ENCODE measurements at regions not wholly inside any gene's neighbourhood (a gene's known extent, or its start where the extent isn't known, plus 50 kb on each side); places are given as distances from the start of the nearest gene placed in this dataset.
"Not testable (repeated sequence)": the region's sequence is repeated elsewhere in the genome, so short reads cannot be mapped to it uniquely, and the experiment has no call there.

GRCh38 chr6:94184666-94185464 is 765.5 kb upstream of the EPHA7 start:
- Mint-ChIP-seq H3K4me3 (no peak overlapping the region), H3K36me3 (no peaks in the 10 kb centered on the region), H3K27ac (no peak overlapping the region), H3K9me3 (peaks cover 2 to 26% (median 13%) of the 10 kb centered on the region in 8 donors), H3K4me1 (no peaks in the 10 kb centered on the region), H3K27me3 (no peaks in the 10 kb centered on the region)
- no peak for DNase-seq
- Histone ChIP-seq H3K4me1 (ENCODE audit: insufficient read depth, low read length) (no peaks in the 10 kb centered on the region), H3K9me3 (ENCODE audit: control insufficient read depth in 1 of 2, low read length in 2 of 2) (no peaks in the 10 kb centered on the region), H3K4me3 (ENCODE audit: low read length in 2 of 2) (no peak overlapping the region), H3K27ac (ENCODE audit: low read depth, low read length) (no peak overlapping the region), H3K36me3 (ENCODE audit: insufficient read depth, low read length) (no peaks in the 10 kb centered on the region), H3K27me3 (ENCODE audit: insufficient read depth, low read length) (no peaks in the 10 kb centered on the region)
- POLR2A ChIA-PET (ENCODE audit: partially characterized antibody): no interaction called here
- intact Hi-C loops (cut with micrococcal nuclease): no loop called here
- CTCF ChIA-PET (ENCODE audit: partially characterized antibody): no interaction called here

GRCh38 chr6:94177429-94177828 is 758.1 kb upstream of the EPHA7 start:
- intact Hi-C loops (cut with micrococcal nuclease): no loop called here
- Histone ChIP-seq H3K9me3 (ENCODE audit: control insufficient read depth in 1 of 2, low read length in 2 of 2) (no peaks in the 10 kb centered on the region), H3K4me1 (ENCODE audit: insufficient read depth, low read length) (no peaks in the 10 kb centered on the region), H3K27me3 (ENCODE audit: insufficient read depth, low read length) (no peaks in the 10 kb centered on the region), H3K4me3 (ENCODE audit: low read length in 2 of 2) (no peak overlapping the region), H3K36me3 (ENCODE audit: insufficient read depth, low read length) (no peaks in the 10 kb centered on the region), H3K27ac (ENCODE audit: low read depth, low read length) (no peak overlapping the region)
- H3K4me3 Mint-ChIP-seq: no peak overlapping the region
- H3K27ac Mint-ChIP-seq: no peak overlapping the region
- H3K4me1 Mint-ChIP-seq: no peaks in the 10 kb centered on the region
- CTCF ChIA-PET (ENCODE audit: partially characterized antibody): no interaction called here
- H3K9me3 Mint-ChIP-seq: peaks cover 0 to 4% (median 3%) of the 10 kb centered on the region in 8 donors
- no peaks in the 10 kb centered on the region for H3K36me3 Mint-ChIP-seq
- no peak for DNase-seq
- POLR2A ChIA-PET (ENCODE audit: partially characterized antibody): no interaction called here
- H3K27me3 Mint-ChIP-seq: no peaks in the 10 kb centered on the region

DNA sequence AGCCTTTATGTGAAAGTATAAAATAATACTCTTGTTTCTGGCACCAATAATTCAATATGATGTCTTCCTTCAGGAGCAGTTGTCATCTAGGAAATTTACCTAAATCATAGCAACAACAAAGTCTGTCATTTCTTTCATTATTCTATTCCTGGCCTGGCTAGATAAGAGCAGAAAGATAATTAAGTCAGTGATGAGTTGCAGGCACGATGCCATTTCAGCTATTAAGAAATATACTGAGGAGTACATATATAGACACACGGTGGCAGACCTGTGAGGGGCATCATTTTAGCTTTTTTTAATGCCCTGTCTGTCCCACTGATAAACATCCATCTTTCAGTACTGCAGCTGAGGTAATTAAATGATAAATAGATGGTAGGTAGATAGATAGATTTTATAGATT is 756.1 kb upstream of the EPHA7 start:
- no peak overlapping the region for H3K4me3 ChIP-seq (ENCODE audit: low read length in 2 of 2)
- H3K9me3 ChIP-seq (ENCODE audit: control insufficient read depth in 1 of 2, low read length in 2 of 2): no peaks in the 10 kb centered on the region
- H3K27ac ChIP-seq (ENCODE audit: low read depth, low read length): no peak overlapping the region
- H3K27ac Mint-ChIP-seq: no peak overlapping the region
- H3K4me1 ChIP-seq (ENCODE audit: insufficient read depth, low read length): no peaks in the 10 kb centered on the region
- DNase-seq: no peak
- no peaks in the 10 kb centered on the region for H3K27me3 Mint-ChIP-seq
- H3K36me3 ChIP-seq (ENCODE audit: insufficient read depth, low read length): no peaks in the 10 kb centered on the region
- H3K4me1 Mint-ChIP-seq: no peaks in the 10 kb centered on the region
- intact Hi-C loops (cut with micrococcal nuclease): no loop called here
- H3K36me3 Mint-ChIP-seq: no peaks in the 10 kb centered on the region
- no peaks in the 10 kb centered on the region for H3K27me3 ChIP-seq (ENCODE audit: insufficient read depth, low read length)
- CTCF ChIA-PET (ENCODE audit: partially characterized antibody): no interaction called here
- H3K4me3 Mint-ChIP-seq: no peak overlapping the region
- peaks cover 2 to 9% (median 6%) of the 10 kb centered on the region in 8 donors for H3K9me3 Mint-ChIP-seq
- POLR2A ChIA-PET (ENCODE audit: partially characterized antibody): no interaction called here

DNA sequence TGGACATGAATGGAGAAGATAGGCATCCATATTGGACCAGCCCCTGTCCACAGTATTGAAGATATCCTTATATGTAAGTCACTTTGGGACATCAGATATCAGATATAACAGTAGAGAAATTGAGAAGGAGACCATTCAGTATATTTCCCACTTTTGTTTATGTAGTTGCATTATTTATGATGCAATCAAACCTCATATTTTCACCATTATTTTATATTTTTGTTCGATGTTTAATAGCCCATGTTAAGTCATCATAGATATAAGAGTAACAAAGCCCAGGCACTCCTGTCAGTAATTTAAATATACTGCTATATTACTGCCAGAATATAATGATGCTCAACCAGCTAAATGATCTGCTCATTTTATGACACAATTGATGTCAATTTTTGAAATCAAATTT is 744.5 kb upstream of the EPHA7 start:
- POLR2A ChIA-PET (ENCODE audit: partially characterized antibody): no interaction called here
- intact Hi-C loops (cut with micrococcal nuclease): no loop called here

DNA sequence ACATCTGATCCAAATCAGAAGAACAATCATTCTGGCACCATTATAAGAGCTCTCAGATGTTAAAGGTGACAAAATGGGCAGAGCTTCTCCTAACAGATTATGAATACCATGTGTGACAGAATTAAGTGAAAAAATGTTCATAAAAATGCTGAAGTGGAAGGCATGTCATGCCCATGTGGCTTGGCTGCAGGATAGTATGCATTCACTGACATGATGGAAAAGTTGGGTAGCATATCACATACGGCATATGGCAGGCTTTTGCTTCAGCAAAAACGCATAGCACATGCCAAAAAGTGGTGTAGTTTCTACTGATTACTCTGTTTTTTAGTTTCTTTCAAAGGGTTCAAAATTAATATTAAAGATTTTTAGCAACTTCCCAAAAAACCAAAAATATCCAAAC is 731.5 kb upstream of the EPHA7 start:
- no peaks in the 10 kb centered on the region for H3K27me3 Mint-ChIP-seq
- no peak overlapping the region for H3K4me3 Mint-ChIP-seq
- H3K36me3 ChIP-seq (ENCODE audit: insufficient read depth, low read length): no peaks in the 10 kb centered on the region
- no peaks in the 10 kb centered on the region for H3K4me1 Mint-ChIP-seq
- H3K36me3 Mint-ChIP-seq: no peaks in the 10 kb centered on the region
- H3K9me3 ChIP-seq (ENCODE audit: control insufficient read depth in 1 of 2, low read length in 2 of 2): no peaks in the 10 kb centered on the region
- ChIA-PET CTCF (ENCODE audit: partially characterized antibody) (no interaction called here), POLR2A (ENCODE audit: partially characterized antibody) (no interaction called here)
- DNase-seq: no peak
- peaks cover 0 to 11% (median 4%) of the 10 kb centered on the region in 8 donors for H3K9me3 Mint-ChIP-seq
- H3K27ac Mint-ChIP-seq: no peak overlapping the region
- no peak overlapping the region for H3K27ac ChIP-seq (ENCODE audit: low read depth, low read length)
- H3K4me3 ChIP-seq (ENCODE audit: low read length in 2 of 2): no peak overlapping the region
- intact Hi-C loops (cut with micrococcal nuclease): no loop called here
- no peaks in the 10 kb centered on the region for H3K4me1 ChIP-seq (ENCODE audit: insufficient read depth, low read length)
- H3K27me3 ChIP-seq (ENCODE audit: insufficient read depth, low read length): no peaks in the 10 kb centered on the region

More for the DNA sequence above, 744.5 kb upstream of the EPHA7 start:
- H3K27ac Mint-ChIP-seq: no peak overlapping the region
- H3K4me1 Mint-ChIP-seq: no peaks in the 10 kb centered on the region
- CTCF ChIA-PET (ENCODE audit: partially characterized antibody): no interaction called here
- Histone ChIP-seq H3K27me3 (ENCODE audit: insufficient read depth, low read length) (no peaks in the 10 kb centered on the region), H3K4me1 (ENCODE audit: insufficient read depth, low read length) (no peaks in the 10 kb centered on the region), H3K4me3 (ENCODE audit: low read length in 2 of 2) (no peak overlapping the region), H3K27ac (ENCODE audit: low read depth, low read length) (no peak overlapping the region), H3K36me3 (ENCODE audit: insufficient read depth, low read length) (no peaks in the 10 kb centered on the region), H3K9me3 (ENCODE audit: control insufficient read depth in 1 of 2, low read length in 2 of 2) (no peaks in the 10 kb centered on the region)
- peaks cover 2 to 15% (median 11%) of the 10 kb centered on the region in 8 donors for H3K9me3 Mint-ChIP-seq
- H3K27me3 Mint-ChIP-seq: no peaks in the 10 kb centered on the region
- H3K4me3 Mint-ChIP-seq: no peak overlapping the region
- DNase-seq: no peak
- H3K36me3 Mint-ChIP-seq: no peaks in the 10 kb centered on the region

GRCh38 chr6:94144807-94145206 is 725.4 kb upstream of the EPHA7 start:
- no peaks in the 10 kb centered on the region for H3K36me3 ChIP-seq (ENCODE audit: insufficient read depth, low read length)
- H3K9me3 Mint-ChIP-seq: peaks cover 0 to 8% (median 2%) of the 10 kb centered on the region in 8 donors
- CTCF ChIA-PET (ENCODE audit: partially characterized antibody): no interaction called here

GRCh38 chr6:94137178-94137577 is 717.8 kb upstream of the EPHA7 start:
- H3K4me3 ChIP-seq (ENCODE audit: low read length in 2 of 2); POLR2A ChIA-PET (ENCODE audit: partially characterized antibody); H3K36me3 Mint-ChIP-seq; DNase-seq; H3K9me3 ChIP-seq (ENCODE audit: control insufficient read depth in 1 of 2, low read length in 2 of 2); intact Hi-C loops (cut with micrococcal nuclease); H3K4me1 Mint-ChIP-seq; H3K4me3 Mint-ChIP-seq; H3K27me3 Mint-ChIP-seq; H3K27ac ChIP-seq (ENCODE audit: low read depth, low read length); CTCF ChIA-PET (ENCODE audit: partially characterized antibody); H3K27ac Mint-ChIP-seq; H3K4me1 ChIP-seq (ENCODE audit: insufficient read depth, low read length); H3K36me3 ChIP-seq (ENCODE audit: insufficient read depth, low read length); H3K27me3 ChIP-seq (ENCODE audit: insufficient read depth, low read length): not testable (repeated sequence)
- peaks cover 0 to 12% (median 10%) of the 10 kb centered on the region in 8 donors for H3K9me3 Mint-ChIP-seq

More at GRCh38 chr6:94144807-94145206, 725.4 kb upstream of the EPHA7 start:
- POLR2A ChIA-PET (ENCODE audit: partially characterized antibody): no interaction called here
- Histone ChIP-seq H3K27ac (ENCODE audit: low read depth, low read length) (no peak overlapping the region), H3K4me3 (ENCODE audit: low read length in 2 of 2) (no peak overlapping the region), H3K9me3 (ENCODE audit: control insufficient read depth in 1 of 2, low read length in 2 of 2) (no peaks in the 10 kb centered on the region), H3K27me3 (ENCODE audit: insufficient read depth, low read length) (no peaks in the 10 kb centered on the region), H3K4me1 (ENCODE audit: insufficient read depth, low read length) (no peaks in the 10 kb centered on the region)
- intact Hi-C loops (cut with micrococcal nuclease): no loop called here
- no peaks in the 10 kb centered on the region for H3K27me3 Mint-ChIP-seq
- no peak overlapping the region for H3K27ac Mint-ChIP-seq
- H3K4me1 Mint-ChIP-seq: no peaks in the 10 kb centered on the region
- H3K4me3 Mint-ChIP-seq: no peak overlapping the region
- DNase-seq: no peak
- H3K36me3 Mint-ChIP-seq: no peaks in the 10 kb centered on the region

All from CD4-positive, alpha-beta memory T cell (primary cell).